GM23338 (cell line): ENCODE measurements at regions not wholly inside any gene's neighbourhood (a gene's known extent, or its start where the extent isn't known, plus 50 kb on each side); places are given as distances from the start of the nearest gene placed in this dataset.

Source experiments
- EZH2 ChIP-seq: fragments of 200-600 bp; sonication (generic); IDR thresholded peaks from one replicate; pipeline ENCODE4 v1.8.0; 2017; ENCODE audit warnings: antibody characterized with exemption, mild to moderate bottlenecking, low read depth; ENCODE audit not compliant: unreplicated experiment
- EZH2phosphoT487 ChIP-seq: fragments of 200-600 bp; sonication (generic); IDR thresholded peaks from one replicate; pipeline ENCODE4 v1.8.1; 2018; ENCODE audit warnings: antibody characterized with exemption; ENCODE audit not compliant: unreplicated experiment
- TF ChIP-seq, protein P1 (sequence below): fragments of 250-450 bp; sonication (Bioruptor Pico); IDR thresholded peaks from 2 replicates; pipeline ENCODE4 v1.5.0; 2020; ENCODE audit warnings: mild to moderate bottlenecking, moderate library complexity
- TF ChIP-seq, protein P2 (sequence below), 2 experiments: fragments of 200-600 bp in 1 of 2; sonication (generic) in 1 of 2; conservative IDR thresholded peaks; 2 replicates each; pipeline versions ENCODE4 v1.5.1 to v1.6.1; 2016 to 2017; ENCODE audit warnings: antibody characterized with exemption in 2 of 2, low read depth in 2 of 2, mild to moderate bottlenecking in 2 of 2, moderate library complexity in 1 of 2
- TF ChIP-seq, protein P3 (sequence below): IDR thresholded peaks from one replicate; pipeline ENCODE4 v1.6.1; 2018; ENCODE audit warnings: antibody characterized with exemption; ENCODE audit not compliant: unreplicated experiment

DNA sequence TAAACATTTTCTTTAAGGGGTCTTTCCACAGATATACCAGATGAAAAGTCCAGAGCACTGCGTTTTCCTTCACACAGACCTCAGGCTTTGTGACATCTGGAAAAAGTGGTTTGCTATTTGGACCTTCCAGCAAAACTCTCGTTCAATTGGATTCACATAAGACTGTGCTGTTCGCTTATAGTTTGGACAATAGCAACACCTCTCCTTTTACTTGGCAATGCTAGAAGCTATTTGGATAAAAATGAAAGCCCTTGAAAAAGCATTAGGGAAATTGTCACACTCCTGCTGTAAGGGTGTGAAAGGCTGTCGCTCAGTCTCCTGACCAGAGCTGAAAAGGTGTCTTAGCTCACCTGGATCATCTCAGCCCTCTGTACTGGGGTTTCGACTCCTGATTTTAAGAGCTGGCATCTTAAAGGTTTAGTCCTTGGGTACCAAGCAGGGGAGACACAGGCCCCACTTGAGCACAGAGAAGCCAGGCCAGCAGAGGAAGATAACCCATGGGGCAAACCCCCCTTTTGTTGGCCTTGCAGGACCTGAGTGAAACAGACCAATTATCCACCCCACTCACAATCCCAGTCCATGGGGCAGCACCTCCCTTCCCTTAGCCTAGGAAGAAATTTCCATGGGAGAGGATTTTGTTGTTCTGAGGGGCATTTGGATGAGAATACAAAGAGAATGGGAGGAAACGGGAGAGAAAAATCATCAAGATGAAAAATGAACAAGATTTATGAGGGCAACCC lies 257.6 kb downstream of the DLEU7 start (continued):
- TF ChIP-seq, protein P1, sequence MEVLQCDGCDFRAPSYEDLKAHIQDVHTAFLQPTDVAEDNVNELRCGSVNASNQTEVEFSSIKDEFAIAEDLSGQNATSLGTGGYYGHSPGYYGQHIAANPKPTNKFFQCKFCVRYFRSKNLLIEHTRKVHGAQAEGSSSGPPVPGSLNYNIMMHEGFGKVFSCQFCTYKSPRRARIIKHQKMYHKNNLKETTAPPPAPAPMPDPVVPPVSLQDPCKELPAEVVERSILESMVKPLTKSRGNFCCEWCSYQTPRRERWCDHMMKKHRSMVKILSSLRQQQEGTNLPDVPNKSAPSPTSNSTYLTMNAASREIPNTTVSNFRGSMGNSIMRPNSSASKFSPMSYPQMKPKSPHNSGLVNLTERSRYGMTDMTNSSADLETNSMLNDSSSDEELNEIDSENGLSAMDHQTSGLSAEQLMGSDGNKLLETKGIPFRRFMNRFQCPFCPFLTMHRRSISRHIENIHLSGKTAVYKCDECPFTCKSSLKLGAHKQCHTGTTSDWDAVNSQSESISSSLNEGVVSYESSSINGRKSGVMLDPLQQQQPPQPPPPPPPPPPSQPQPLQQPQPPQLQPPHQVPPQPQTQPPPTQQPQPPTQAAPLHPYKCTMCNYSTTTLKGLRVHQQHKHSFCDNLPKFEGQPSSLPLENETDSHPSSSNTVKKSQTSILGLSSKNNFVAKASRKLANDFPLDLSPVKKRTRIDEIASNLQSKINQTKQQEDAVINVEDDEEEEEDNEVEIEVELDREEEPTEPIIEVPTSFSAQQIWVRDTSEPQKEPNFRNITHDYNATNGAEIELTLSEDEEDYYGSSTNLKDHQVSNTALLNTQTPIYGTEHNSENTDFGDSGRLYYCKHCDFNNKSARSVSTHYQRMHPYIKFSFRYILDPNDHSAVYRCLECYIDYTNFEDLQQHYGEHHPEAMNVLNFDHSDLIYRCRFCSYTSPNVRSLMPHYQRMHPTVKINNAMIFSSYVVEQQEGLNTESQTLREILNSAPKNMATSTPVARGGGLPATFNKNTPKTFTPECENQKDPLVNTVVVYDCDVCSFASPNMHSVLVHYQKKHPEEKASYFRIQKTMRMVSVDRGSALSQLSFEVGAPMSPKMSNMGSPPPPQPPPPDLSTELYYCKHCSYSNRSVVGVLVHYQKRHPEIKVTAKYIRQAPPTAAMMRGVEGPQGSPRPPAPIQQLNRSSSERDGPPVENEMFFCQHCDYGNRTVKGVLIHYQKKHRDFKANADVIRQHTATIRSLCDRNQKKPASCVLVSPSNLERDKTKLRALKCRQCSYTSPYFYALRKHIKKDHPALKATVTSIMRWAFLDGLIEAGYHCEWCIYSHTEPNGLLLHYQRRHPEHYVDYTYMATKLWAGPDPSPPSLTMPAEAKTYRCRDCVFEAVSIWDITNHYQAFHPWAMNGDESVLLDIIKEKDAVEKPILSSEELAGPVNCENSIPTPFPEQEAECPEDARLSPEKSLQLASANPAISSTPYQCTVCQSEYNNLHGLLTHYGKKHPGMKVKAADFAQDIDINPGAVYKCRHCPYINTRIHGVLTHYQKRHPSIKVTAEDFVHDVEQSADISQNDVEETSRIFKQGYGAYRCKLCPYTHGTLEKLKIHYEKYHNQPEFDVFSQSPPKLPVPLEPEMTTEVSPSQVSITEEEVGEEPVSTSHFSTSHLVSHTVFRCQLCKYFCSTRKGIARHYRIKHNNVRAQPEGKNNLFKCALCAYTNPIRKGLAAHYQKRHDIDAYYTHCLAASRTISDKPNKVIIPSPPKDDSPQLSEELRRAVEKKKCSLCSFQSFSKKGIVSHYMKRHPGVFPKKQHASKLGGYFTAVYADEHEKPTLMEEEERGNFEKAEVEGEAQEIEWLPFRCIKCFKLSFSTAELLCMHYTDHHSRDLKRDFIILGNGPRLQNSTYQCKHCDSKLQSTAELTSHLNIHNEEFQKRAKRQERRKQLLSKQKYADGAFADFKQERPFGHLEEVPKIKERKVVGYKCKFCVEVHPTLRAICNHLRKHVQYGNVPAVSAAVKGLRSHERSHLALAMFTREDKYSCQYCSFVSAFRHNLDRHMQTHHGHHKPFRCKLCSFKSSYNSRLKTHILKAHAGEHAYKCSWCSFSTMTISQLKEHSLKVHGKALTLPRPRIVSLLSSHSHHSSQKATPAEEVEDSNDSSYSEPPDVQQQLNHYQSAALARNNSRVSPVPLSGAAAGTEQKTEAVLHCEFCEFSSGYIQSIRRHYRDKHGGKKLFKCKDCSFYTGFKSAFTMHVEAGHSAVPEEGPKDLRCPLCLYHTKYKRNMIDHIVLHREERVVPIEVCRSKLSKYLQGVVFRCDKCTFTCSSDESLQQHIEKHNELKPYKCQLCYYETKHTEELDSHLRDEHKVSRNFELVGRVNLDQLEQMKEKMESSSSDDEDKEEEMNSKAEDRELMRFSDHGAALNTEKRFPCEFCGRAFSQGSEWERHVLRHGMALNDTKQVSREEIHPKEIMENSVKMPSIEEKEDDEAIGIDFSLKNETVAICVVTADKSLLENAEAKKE (CRISPR knock-in tag): no peak
- TF ChIP-seq, protein P2, sequence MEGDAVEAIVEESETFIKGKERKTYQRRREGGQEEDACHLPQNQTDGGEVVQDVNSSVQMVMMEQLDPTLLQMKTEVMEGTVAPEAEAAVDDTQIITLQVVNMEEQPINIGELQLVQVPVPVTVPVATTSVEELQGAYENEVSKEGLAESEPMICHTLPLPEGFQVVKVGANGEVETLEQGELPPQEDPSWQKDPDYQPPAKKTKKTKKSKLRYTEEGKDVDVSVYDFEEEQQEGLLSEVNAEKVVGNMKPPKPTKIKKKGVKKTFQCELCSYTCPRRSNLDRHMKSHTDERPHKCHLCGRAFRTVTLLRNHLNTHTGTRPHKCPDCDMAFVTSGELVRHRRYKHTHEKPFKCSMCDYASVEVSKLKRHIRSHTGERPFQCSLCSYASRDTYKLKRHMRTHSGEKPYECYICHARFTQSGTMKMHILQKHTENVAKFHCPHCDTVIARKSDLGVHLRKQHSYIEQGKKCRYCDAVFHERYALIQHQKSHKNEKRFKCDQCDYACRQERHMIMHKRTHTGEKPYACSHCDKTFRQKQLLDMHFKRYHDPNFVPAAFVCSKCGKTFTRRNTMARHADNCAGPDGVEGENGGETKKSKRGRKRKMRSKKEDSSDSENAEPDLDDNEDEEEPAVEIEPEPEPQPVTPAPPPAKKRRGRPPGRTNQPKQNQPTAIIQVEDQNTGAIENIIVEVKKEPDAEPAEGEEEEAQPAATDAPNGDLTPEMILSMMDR (conservative IDR thresholded peaks at IDR 0.05; ENCODE audit: low read depth in 2 of 2): no peak
- TF ChIP-seq EZH2phosphoT487: no peak
- no peak for TF ChIP-seq EZH2
- TF ChIP-seq, protein P3, sequence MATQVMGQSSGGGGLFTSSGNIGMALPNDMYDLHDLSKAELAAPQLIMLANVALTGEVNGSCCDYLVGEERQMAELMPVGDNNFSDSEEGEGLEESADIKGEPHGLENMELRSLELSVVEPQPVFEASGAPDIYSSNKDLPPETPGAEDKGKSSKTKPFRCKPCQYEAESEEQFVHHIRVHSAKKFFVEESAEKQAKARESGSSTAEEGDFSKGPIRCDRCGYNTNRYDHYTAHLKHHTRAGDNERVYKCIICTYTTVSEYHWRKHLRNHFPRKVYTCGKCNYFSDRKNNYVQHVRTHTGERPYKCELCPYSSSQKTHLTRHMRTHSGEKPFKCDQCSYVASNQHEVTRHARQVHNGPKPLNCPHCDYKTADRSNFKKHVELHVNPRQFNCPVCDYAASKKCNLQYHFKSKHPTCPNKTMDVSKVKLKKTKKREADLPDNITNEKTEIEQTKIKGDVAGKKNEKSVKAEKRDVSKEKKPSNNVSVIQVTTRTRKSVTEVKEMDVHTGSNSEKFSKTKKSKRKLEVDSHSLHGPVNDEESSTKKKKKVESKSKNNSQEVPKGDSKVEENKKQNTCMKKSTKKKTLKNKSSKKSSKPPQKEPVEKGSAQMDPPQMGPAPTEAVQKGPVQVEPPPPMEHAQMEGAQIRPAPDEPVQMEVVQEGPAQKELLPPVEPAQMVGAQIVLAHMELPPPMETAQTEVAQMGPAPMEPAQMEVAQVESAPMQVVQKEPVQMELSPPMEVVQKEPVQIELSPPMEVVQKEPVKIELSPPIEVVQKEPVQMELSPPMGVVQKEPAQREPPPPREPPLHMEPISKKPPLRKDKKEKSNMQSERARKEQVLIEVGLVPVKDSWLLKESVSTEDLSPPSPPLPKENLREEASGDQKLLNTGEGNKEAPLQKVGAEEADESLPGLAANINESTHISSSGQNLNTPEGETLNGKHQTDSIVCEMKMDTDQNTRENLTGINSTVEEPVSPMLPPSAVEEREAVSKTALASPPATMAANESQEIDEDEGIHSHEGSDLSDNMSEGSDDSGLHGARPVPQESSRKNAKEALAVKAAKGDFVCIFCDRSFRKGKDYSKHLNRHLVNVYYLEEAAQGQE: no peak
